Stimulated activated CD8-positive, alpha-beta memory T cell treated with anti-CD3 and anti-CD28 coated beads, Interleukin-7, amount 100 ng/mL, for 48 hours (primary cell): ENCODE measurements at regions not wholly inside any gene's neighbourhood (a gene's known extent, or its start where the extent isn't known, plus 50 kb on each side); places are given as distances from the start of the nearest gene placed in this dataset.

ENCODE experiments used
- DNase-seq, 2 donors: peaks; one replicate each; pipeline ENCODE4 v3.0.0-alpha.2; 2020; ENCODE audit warnings: low read depth in 1 of 2; ENCODE audit errors: extremely low read depth in 1 of 2

GRCh38 chr2:120896126-120896525 lies 160.5 kb downstream of the GLI2 start:
- DNase-seq = no peak

- DNase-seq = no peak
Measured at GRCh38 chr2:120896901-120897300, 161.2 kb downstream of the GLI2 start.

GRCh38 chr2:120897399-120897798 lies 161.7 kb downstream of the GLI2 start:
- DNase-seq = no peak

GRCh38 chr2:120898496-120898895 lies 162.8 kb downstream of the GLI2 start:
- no peak for DNase-seq

GRCh38 chr2:120898961-120899750 lies 163.5 kb downstream of the GLI2 start:
- no peak for DNase-seq

GRCh38 chr2:120899771-120900170 lies 164.1 kb downstream of the GLI2 start:
- no peak for DNase-seq

- DNase-seq = no peak
Measured at GRCh38 chr2:120901201-120901600, 165.5 kb downstream of the GLI2 start.

- DNase-seq = no peak
Measured at GRCh38 chr2:120902592-120902991, 166.9 kb downstream of the GLI2 start.

GRCh38 chr2:120904379-120904778 lies 168.7 kb downstream of the GLI2 start:
- DNase-seq = no peak

GRCh38 chr2:120904830-120905234 lies 169.2 kb downstream of the GLI2 start:
- no peak for DNase-seq

GRCh38 chr2:120905298-120905697 lies 169.6 kb downstream of the GLI2 start:
- no peak for DNase-seq

GRCh38 chr2:120905824-120906571 lies 170.3 kb downstream of the GLI2 start:
- no peak for DNase-seq

GRCh38 chr2:120906914-120907313 lies 171.2 kb downstream of the GLI2 start:
- no peak for DNase-seq

GRCh38 chr2:120907822-120908221 lies 172.2 kb downstream of the GLI2 start:
- DNase-seq = no peak

- DNase-seq = no peak
Measured at GRCh38 chr2:120908314-120908975, 172.8 kb downstream of the GLI2 start.

- DNase-seq = no peak
Measured at GRCh38 chr2:120909102-120909501, 173.4 kb downstream of the GLI2 start.

- no peak for DNase-seq
Measured at GRCh38 chr2:120910164-120910563, 174.5 kb downstream of the GLI2 start.

GRCh38 chr2:120910956-120911951 lies 175.6 kb downstream of the GLI2 start:
- DNase-seq = no peak

GRCh38 chr2:120912101-120912985 lies 176.7 kb downstream of the GLI2 start:
- no peak for DNase-seq
